ENCODE measurements at regions not wholly inside any gene's neighbourhood (a gene's known extent, or its start where the extent isn't known, plus 50 kb on each side); places are given as distances from the start of the nearest gene placed in this dataset.

DNA sequence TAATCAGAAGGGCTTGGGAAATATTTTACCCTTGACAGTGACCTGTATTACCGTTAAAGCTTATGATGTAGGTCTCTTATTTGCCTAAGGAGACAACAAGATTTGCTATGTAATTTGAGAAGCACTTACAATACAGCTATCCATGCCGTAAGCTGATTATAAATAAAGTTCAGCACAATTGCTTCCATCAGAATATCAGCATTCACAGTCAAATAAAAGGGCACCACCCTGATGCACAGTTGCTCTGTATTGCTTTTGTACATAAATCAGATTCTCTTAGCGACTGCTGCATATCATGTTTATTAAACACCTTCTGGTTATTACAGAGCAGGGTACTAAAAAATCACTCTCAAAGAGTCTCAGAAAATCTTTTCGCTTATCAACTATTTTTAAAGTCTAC is 67.3 kb upstream of the VRK1 start:
- 67 to 74% (median 70%) methylated on average over 4 of the region's 4 CpGs for WGBS, 4 donors
- no peak for TF ChIP-seq CTCF (IDR thresholded peaks at IDR 0.05)
- TF ChIP-seq POLR2A (IDR thresholded peaks at IDR 0.05): no peak

DNA sequence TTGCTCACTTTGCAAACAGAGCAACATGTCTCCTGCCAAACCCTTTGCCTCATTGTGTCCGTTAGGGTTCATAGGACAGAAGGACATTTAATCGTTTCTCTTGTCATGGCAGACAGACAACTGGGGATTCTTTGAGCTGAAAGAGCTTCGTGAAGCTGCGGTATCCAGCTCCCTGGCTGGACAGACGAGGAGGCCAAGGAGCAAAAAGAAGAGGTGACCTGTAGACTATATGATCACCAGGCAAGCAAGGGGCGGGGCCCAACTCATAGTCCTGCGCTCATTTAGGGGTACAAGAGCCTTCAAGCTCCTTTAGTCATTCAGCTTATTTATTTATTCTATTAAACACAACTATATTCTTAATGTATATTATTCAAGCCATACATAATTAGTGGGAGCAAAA is 66.8 kb upstream of the VRK1 start:
- intact Hi-C loops (cut with DNase I): no loop called here

More for the DNA sequence above, 67.3 kb upstream of the VRK1 start:
- Histone ChIP-seq H3K4me1 (replicated peaks in 1 of 2) (no peaks in the 10 kb centered on the region), H3K36me3 (replicated peaks in 1 of 2) (no peaks in the 10 kb centered on the region), H3K27me3 (peaks cover 6% of the 10 kb centered on the region), H3K9me3 (replicated peaks in 1 of 3) (no peaks in the 10 kb centered on the region), H3K4me3 (no peak overlapping the region), H3K27ac (no peak overlapping the region)
- intact Hi-C loops (cut with DNase I): no loop called here
- no peak for DNase-seq

GRCh38 chr14:96734076-96734622 is 63.0 kb upstream of the VRK1 start:
- TF ChIP-seq POLR2A (IDR thresholded peaks at IDR 0.05) (no peak), CTCF (IDR thresholded peaks at IDR 0.05) (no peak)
- Histone ChIP-seq H3K27ac (no peak overlapping the region), H3K4me3 (no peak overlapping the region), H3K27me3 (peaks cover 18% of the 10 kb centered on the region), H3K9me3 (replicated peaks in 1 of 3) (no peaks in the 10 kb centered on the region), H3K36me3 (replicated peaks in 1 of 2) (no peaks in the 10 kb centered on the region), H3K4me1 (replicated peaks in 1 of 2) (no peaks in the 10 kb centered on the region)
- intact Hi-C loops (cut with DNase I): no loop called here
- no peak for DNase-seq
- WGBS, 4 donors: 73 to 85% (median 81%) methylated on average over 7 of the region's 7 CpGs

More for the DNA sequence above, 66.8 kb upstream of the VRK1 start:
- Histone ChIP-seq H3K4me1 (replicated peaks in 1 of 2) (no peaks in the 10 kb centered on the region), H3K27ac (no peak overlapping the region), H3K27me3 (peaks cover 6% of the 10 kb centered on the region), H3K36me3 (replicated peaks in 1 of 2) (no peaks in the 10 kb centered on the region), H3K4me3 (no peak overlapping the region), H3K9me3 (replicated peaks in 1 of 3) (no peaks in the 10 kb centered on the region)
- DNase-seq: no peak
- no peak for TF ChIP-seq CTCF (IDR thresholded peaks at IDR 0.05)
- TF ChIP-seq POLR2A (IDR thresholded peaks at IDR 0.05): no peak
- 83 to 88% (median 86%) methylated on average over 7 of the region's 7 CpGs for WGBS, 4 donors

DNA sequence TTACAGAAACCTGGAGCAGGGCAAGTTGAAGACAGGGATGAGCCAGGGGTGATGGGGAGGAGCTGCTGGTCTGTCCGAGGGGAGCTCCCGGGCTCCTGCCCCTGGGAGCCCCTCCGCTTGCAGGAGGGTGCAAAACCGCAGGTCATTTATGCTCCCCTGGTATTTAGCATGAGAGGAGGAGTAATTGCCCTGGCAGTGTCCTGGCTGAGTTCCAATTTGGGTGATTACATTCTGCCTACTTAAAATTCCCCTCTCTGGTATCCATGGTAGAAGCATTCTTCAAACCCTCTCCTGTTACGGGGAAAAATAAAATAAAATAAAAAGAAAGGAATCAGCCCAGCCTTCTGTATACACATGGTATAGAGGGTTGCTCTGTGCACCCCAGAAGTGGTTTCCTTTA is 61.7 kb upstream of the VRK1 start:
- no peak overlapping the region for H3K27ac ChIP-seq
- no peaks in the 10 kb centered on the region for H3K9me3 ChIP-seq (replicated peaks in 1 of 3)
- no peak overlapping the region for H3K4me3 ChIP-seq
- no peaks in the 10 kb centered on the region for H3K4me1 ChIP-seq (replicated peaks in 1 of 2)
- no peaks in the 10 kb centered on the region for H3K36me3 ChIP-seq (replicated peaks in 1 of 2)
- intact Hi-C loops (cut with DNase I): no loop called here
- H3K27me3 ChIP-seq: peaks cover 18% of the 10 kb centered on the region
- no peak for DNase-seq
- 49 to 62% (median 55%) methylated on average over 4 to 5 of the region's 5 CpGs for WGBS, 4 donors
- no peak for TF ChIP-seq POLR2A (IDR thresholded peaks at IDR 0.05)
- no peak for TF ChIP-seq CTCF (IDR thresholded peaks at IDR 0.05)

All from adrenal gland (tissue), 9 donors.